DND-41 (cell line): ENCODE measurements at regions not wholly inside any gene's neighbourhood (a gene's known extent, or its start where the extent isn't known, plus 50 kb on each side); places are given as distances from the start of the nearest gene placed in this dataset.

Experiments used
- ATAC-seq: fragments of 200-7000 bp; cut with Tn5 transposase; 3 replicates; pipeline ENCODE4 v1.9.1; 2021; ENCODE audit warnings: low read depth; ENCODE audit not compliant: insufficient read depth
- DNase-seq: peaks from one replicate; pipeline ENCODE4 v3.0.0-alpha.2; 2020
- H2AFZ ChIP-seq: 2 replicates; pipeline ENCODE4 v1.6.0; 2012; ENCODE audit warnings: low read depth, low read length
- H3K27ac ChIP-seq: 2 replicates; pipeline ENCODE4 v1.5.1; 2012; ENCODE audit warnings: low read length, inconsistent platforms
- H3K27me3 ChIP-seq: fragments of 200-600 bp; sonication (generic); 2 replicates; pipeline ENCODE4 v1.6.0; 2012; ENCODE audit warnings: low read length, mild to moderate bottlenecking, inconsistent platforms; ENCODE audit not compliant: insufficient read depth, poor library complexity
- H3K36me3 ChIP-seq: 2 replicates; pipeline ENCODE4 v1.5.1; 2012; ENCODE audit warnings: low read length, inconsistent platforms; ENCODE audit not compliant: insufficient read depth
- H3K4me1 ChIP-seq: 2 replicates; pipeline ENCODE4 v1.5.1; 2012; ENCODE audit warnings: mild to moderate bottlenecking, low read length; ENCODE audit not compliant: insufficient read depth
- H3K4me2 ChIP-seq: 2 replicates; pipeline ENCODE4 v1.6.0; 2012; ENCODE audit warnings: mild to moderate bottlenecking, moderate library complexity, low read length, inconsistent platforms; ENCODE audit not compliant: insufficient read depth
- H3K4me3 ChIP-seq, 2 experiments: fragments of 200-600 bp in 1 of 2; shearing (Covaris generic) in 1 of 2; 2 replicates each; pipeline ENCODE4 v1.5.1; 2012 to 2016; ENCODE audit warnings: inconsistent platforms in 2 of 2, low read length in 2 of 2, mild to moderate bottlenecking in 2 of 2, low read depth in 1 of 2, moderate library complexity in 1 of 2
- H3K79me2 ChIP-seq: 2 replicates; pipeline ENCODE4 v1.6.0; 2012; ENCODE audit warnings: low read length, inconsistent platforms; ENCODE audit not compliant: insufficient read depth
- H3K9ac ChIP-seq: 2 replicates; pipeline ENCODE4 v1.6.0; 2012; ENCODE audit warnings: low read depth, mild to moderate bottlenecking, inconsistent platforms, low read length, moderate library complexity
- H3K9me3 ChIP-seq: 2 replicates; pipeline ENCODE4 v1.5.1; 2012; ENCODE audit warnings: low read length, moderate library complexity, mild to moderate bottlenecking, inconsistent platforms; ENCODE audit not compliant: insufficient read depth, severe bottlenecking
- H4K20me1 ChIP-seq: 2 replicates; pipeline ENCODE4 v1.6.0; 2012; ENCODE audit warnings: low read length; ENCODE audit not compliant: insufficient read depth
- CTCF ChIP-seq: IDR thresholded peaks from 2 replicates; pipeline ENCODE4 v1.5.1; 2012; ENCODE audit warnings: borderline replicate concordance, low read length, moderate library complexity, mild to moderate bottlenecking; ENCODE audit not compliant: poor library complexity, severe bottlenecking; ENCODE audit errors: extremely low read depth
- EZH2 ChIP-seq: IDR thresholded peaks from 3 replicates; pipeline ENCODE4 v1.6.1; 2012; ENCODE audit warnings: borderline replicate concordance, low read depth, mild to moderate bottlenecking, moderate library complexity, low read length, inconsistent platforms; ENCODE audit not compliant: severe bottlenecking

GRCh38 chr17:52368886-52369285, 210.4 kb upstream of the CA10 start:
- Histone ChIP-seq H3K4me3 (no peak overlapping the region), H3K27ac (no peak overlapping the region), H3K9me3 (no peaks in the 10 kb centered on the region), H3K79me2 (no peaks in the 10 kb centered on the region), H3K4me1 (no peaks in the 10 kb centered on the region), H3K4me2 (no peak overlapping the region), H2AFZ (no peak overlapping the region), H3K9ac (no peak overlapping the region), H4K20me1 (no peaks in the 10 kb centered on the region), H3K36me3 (no peaks in the 10 kb centered on the region), H3K27me3 (peaks cover 3% of the 10 kb centered on the region)
- no peak for DNase-seq
- TF ChIP-seq EZH2 (no peak), CTCF (no peak)
- no peak for ATAC-seq

GRCh38 chr17:52357854-52358253, 199.3 kb upstream of the CA10 start:
- DNase-seq = no peak

GRCh38 chr17:52336796-52337195, 178.3 kb upstream of the CA10 start:
- Histone ChIP-seq H3K4me1 (no peaks in the 10 kb centered on the region), H3K79me2 (no peaks in the 10 kb centered on the region), H3K4me2 (no peak overlapping the region), H2AFZ (no peak overlapping the region), H3K4me3 (no peak overlapping the region), H3K27me3 (no peaks in the 10 kb centered on the region), H4K20me1 (no peaks in the 10 kb centered on the region), H3K27ac (no peak overlapping the region), H3K9ac (no peak overlapping the region), H3K9me3 (no peaks in the 10 kb centered on the region), H3K36me3 (no peaks in the 10 kb centered on the region)
- DNase-seq = no peak
- ATAC-seq = no peak
- no peak for TF ChIP-seq EZH2
- no peak for TF ChIP-seq CTCF

More at GRCh38 chr17:52357854-52358253, 199.3 kb upstream of the CA10 start:
- TF ChIP-seq CTCF (no peak), EZH2 (no peak)
- Histone ChIP-seq H3K27me3 (no peaks in the 10 kb centered on the region), H4K20me1 (no peaks in the 10 kb centered on the region), H3K4me3 (no peak overlapping the region), H3K9ac (no peak overlapping the region), H3K79me2 (no peaks in the 10 kb centered on the region), H3K9me3 (peaks cover 6% of the 10 kb centered on the region), H3K4me2 (no peak overlapping the region), H3K36me3 (no peaks in the 10 kb centered on the region), H3K4me1 (no peaks in the 10 kb centered on the region), H3K27ac (no peak overlapping the region), H2AFZ (no peak overlapping the region)
- no peak for ATAC-seq

- no peaks in the 10 kb centered on the region for H4K20me1 ChIP-seq
- H3K36me3 ChIP-seq = no peaks in the 10 kb centered on the region
- H3K4me2 ChIP-seq = no peak overlapping the region
- no peaks in the 10 kb centered on the region for H3K4me1 ChIP-seq
- H3K9me3 ChIP-seq = no peaks in the 10 kb centered on the region
- ATAC-seq (no peak), DNase-seq (no peak)
- H3K27me3 ChIP-seq = no peaks in the 10 kb centered on the region
- no peak overlapping the region for H3K27ac ChIP-seq
- H3K79me2 ChIP-seq = no peaks in the 10 kb centered on the region
- H3K9ac ChIP-seq = no peak overlapping the region
- no peak for TF ChIP-seq EZH2
- TF ChIP-seq CTCF = no peak
- no peak overlapping the region for H2AFZ ChIP-seq
- no peak overlapping the region for H3K4me3 ChIP-seq
Observed at GRCh38 chr17:52306314-52306713, 147.8 kb upstream of the CA10 start.
